ENCODE measurements at regions not wholly inside any gene's neighbourhood (a gene's known extent, or its start where the extent isn't known, plus 50 kb on each side); places are given as distances from the start of the nearest gene placed in this dataset.

GRCh38 chr2:176554101-176555048, 285.1 kb downstream of the MTX2 start:
- Histone ChIP-seq H3K27ac (peak overlapping the region in 2 of 4 donors; percentile 24 to 44), H3K36me3 (no peaks in the 10 kb centered on the region), H3K4me1 (no peaks in the 10 kb centered on the region), H3K4me3 (peak overlapping the region in 3 of 4 donors; percentile 19 to 50 (median 33)), H3K27me3 (peaks cover 0 to 10% (median 0%) of the 10 kb centered on the region in 4 donors), H3K9me3 (no peaks in the 10 kb centered on the region)
- ATAC-seq (peak; percentile 84 to 91 (median 88)), DNase-seq (peak in 2 of 6 donors; percentile 14 to 21), FAIRE-seq (peak; percentile 78)
- intact Hi-C loops (cut with DNase I) = no loop called here
- peak; percentile 10 to 61 (median 60) for TF ChIP-seq CTCF (IDR thresholded peaks at IDR 0.05)
- WGBS, 2 donors = 7 to 11% methylated on average over 17 of the region's 17 CpGs

DNA sequence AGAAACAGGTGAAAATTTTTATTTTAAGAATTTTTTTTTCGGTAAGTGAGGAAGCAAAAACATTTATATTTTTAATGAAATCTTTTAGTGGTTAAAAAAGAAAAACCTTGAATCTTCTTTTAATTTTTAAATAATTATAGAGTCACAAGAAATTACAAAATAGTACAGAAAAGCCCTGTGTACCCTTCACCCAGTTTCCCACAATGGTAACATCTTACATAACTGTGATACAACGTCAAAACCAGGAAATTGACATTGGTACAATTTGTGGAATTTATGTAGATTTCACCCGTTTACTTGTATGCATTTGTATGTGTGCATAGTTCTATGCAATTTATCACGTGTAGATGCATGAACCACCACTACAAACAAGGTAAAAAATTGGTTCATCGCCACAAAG, 285.9 kb downstream of the MTX2 start:
- Histone ChIP-seq H3K9me3 (no peaks in the 10 kb centered on the region), H3K27me3 (peaks cover 0 to 10% (median 0%) of the 10 kb centered on the region in 4 donors), H3K36me3 (no peaks in the 10 kb centered on the region), H3K4me3 (no peak overlapping the region), H3K27ac (no peak overlapping the region), H3K4me1 (no peaks in the 10 kb centered on the region)
- ATAC-seq = no peak
- TF ChIP-seq CTCF (IDR thresholded peaks at IDR 0.05) = no peak
- intact Hi-C loops (cut with DNase I) = no loop called here
- no peak for FAIRE-seq
- WGBS, 2 donors = 38 to 51% methylated on average over 5 of the region's 5 CpGs
- no peak for DNase-seq

DNA sequence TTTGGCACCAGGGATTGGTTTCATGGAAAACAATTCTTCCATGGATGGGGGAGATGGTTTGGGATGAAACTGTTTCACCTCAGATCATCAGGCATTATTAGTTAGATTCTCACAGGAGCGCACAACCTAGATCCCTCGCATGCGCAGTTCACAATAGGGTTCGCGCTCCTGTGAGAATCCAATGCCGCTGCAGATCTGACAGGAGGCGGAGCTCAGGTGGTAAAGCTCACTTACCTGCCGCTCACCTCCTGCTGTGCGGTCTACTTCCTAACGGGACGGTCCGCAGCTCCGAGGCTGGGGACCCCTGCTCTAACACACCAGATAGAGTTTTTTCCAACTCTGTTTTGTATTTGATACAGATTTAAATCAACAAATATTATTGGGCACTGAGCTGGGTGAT, 286.5 kb downstream of the MTX2 start:
- no peaks in the 10 kb centered on the region for H3K36me3 ChIP-seq
- H3K4me1 ChIP-seq = no peaks in the 10 kb centered on the region
- no peak overlapping the region for H3K4me3 ChIP-seq
- intact Hi-C loops (cut with DNase I) = no loop called here
- no peak overlapping the region for H3K27ac ChIP-seq
- no peaks in the 10 kb centered on the region for H3K9me3 ChIP-seq
- H3K27me3 ChIP-seq = peaks cover 0 to 10% (median 0%) of the 10 kb centered on the region in 4 donors
- TF ChIP-seq CTCF (IDR thresholded peaks at IDR 0.05) = no peak
- no peak for DNase-seq
- WGBS, 2 donors = 34 to 47% methylated on average over 13 of the region's 13 CpGs
- no peak for ATAC-seq
- FAIRE-seq = no peak

- Histone ChIP-seq H3K36me3 (no peaks in the 10 kb centered on the region), H3K4me1 (no peaks in the 10 kb centered on the region), H3K27me3 (peaks cover 0 to 10% (median 0%) of the 10 kb centered on the region in 4 donors), H3K27ac (no peak overlapping the region), H3K9me3 (no peaks in the 10 kb centered on the region), H3K4me3 (no peak overlapping the region)
- DNase-seq (no peak), FAIRE-seq (no peak), ATAC-seq (no peak)
- no peak for TF ChIP-seq CTCF (IDR thresholded peaks at IDR 0.05)
- intact Hi-C loops (cut with DNase I) = no loop called here
- WGBS, 2 donors = 22 to 29% methylated on average over 2 of the region's 2 CpGs
Measured at GRCh38 chr2:176556373-176556772, 287.1 kb downstream of the MTX2 start.

DNA sequence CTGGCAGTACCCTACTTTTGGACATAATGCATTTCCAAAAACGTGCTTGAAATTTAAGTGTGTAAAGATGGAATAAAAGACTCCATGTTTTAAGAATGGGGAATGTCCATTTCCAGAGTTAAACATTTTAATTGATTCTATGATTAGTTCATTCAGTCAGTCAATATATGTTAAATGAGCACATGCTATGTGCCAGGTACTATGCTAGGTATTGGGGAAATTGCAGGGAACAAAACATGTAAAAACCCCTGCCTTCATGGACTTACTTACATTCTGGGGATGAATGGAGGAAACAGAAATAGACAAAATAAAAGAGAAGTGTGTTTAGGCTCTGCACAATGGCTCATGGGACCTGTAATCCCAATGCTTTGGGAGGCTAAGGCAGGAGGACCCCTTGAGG, 288.6 kb downstream of the MTX2 start:
- H3K4me3 ChIP-seq = no peak overlapping the region
- no peak overlapping the region for H3K27ac ChIP-seq
- H3K36me3 ChIP-seq = no peaks in the 10 kb centered on the region
- ATAC-seq (no peak), DNase-seq (no peak), FAIRE-seq (no peak)
- no peaks in the 10 kb centered on the region for H3K9me3 ChIP-seq
- no peaks in the 10 kb centered on the region for H3K4me1 ChIP-seq
- intact Hi-C loops (cut with DNase I) = no loop called here
- H3K27me3 ChIP-seq = peaks cover 0 to 10% (median 0%) of the 10 kb centered on the region in 4 donors
- 45 to 67% methylated on average over 1 of the region's 1 CpG for WGBS, 2 donors
- no peak for TF ChIP-seq CTCF (IDR thresholded peaks at IDR 0.05)

All from pancreas (tissue), 10 donors.